GM12873 (cell line): ENCODE measurements at regions not wholly inside any gene's neighbourhood (a gene's known extent, or its start where the extent isn't known, plus 50 kb on each side); places are given as distances from the start of the nearest gene placed in this dataset.

Experiments
- TF ChIP-seq, protein P1 (sequence below): IDR thresholded peaks from 2 replicates; pipeline ENCODE4 v1.5.1; 2012; ENCODE audit warnings: low read depth, mild to moderate bottlenecking, moderate library complexity, low read length, control low read depth; ENCODE audit not compliant: insufficient read depth; ENCODE audit errors: missing control alignments

DNA sequence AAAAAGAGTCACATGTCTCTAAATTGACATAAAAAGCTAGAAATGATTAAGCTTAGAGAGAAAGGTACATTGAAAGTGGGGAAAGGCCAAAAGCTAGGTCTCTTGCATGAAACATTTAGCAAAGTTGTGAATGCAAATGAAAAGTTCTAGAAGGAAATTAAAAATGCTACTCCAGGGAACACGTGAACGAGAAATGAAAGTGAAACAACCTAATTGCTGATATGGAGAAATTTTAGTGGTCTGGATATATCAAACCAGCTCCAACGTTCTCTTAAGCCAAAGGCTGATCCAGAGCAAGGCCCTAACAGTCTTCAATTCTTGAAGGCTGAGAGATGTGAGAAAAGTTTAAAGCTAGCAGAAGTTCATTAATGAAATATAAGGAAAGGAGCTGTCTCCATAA is 419.8 kb downstream of the SLITRK6 start:
- TF ChIP-seq, protein P1, sequence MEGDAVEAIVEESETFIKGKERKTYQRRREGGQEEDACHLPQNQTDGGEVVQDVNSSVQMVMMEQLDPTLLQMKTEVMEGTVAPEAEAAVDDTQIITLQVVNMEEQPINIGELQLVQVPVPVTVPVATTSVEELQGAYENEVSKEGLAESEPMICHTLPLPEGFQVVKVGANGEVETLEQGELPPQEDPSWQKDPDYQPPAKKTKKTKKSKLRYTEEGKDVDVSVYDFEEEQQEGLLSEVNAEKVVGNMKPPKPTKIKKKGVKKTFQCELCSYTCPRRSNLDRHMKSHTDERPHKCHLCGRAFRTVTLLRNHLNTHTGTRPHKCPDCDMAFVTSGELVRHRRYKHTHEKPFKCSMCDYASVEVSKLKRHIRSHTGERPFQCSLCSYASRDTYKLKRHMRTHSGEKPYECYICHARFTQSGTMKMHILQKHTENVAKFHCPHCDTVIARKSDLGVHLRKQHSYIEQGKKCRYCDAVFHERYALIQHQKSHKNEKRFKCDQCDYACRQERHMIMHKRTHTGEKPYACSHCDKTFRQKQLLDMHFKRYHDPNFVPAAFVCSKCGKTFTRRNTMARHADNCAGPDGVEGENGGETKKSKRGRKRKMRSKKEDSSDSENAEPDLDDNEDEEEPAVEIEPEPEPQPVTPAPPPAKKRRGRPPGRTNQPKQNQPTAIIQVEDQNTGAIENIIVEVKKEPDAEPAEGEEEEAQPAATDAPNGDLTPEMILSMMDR = no peak

DNA sequence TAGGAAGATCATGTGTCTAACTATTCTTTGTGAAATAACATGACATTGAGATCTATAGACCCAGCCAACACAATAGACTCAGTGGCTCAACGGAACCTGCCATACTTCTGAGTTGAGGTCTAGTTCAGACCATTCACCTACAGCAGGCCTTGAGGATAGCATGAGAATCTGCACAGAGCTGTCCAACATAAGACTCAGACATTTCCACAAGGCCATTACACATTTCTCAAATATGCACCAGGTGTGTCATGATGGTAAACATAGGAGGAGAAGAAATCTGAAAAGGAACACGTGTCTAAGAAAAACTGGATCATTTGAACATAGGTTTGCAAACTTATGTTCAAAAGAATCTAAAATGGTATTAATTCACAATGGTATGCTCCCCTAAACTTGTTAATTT is 421.4 kb downstream of the SLITRK6 start:
- TF ChIP-seq, protein P1 = no peak

DNA sequence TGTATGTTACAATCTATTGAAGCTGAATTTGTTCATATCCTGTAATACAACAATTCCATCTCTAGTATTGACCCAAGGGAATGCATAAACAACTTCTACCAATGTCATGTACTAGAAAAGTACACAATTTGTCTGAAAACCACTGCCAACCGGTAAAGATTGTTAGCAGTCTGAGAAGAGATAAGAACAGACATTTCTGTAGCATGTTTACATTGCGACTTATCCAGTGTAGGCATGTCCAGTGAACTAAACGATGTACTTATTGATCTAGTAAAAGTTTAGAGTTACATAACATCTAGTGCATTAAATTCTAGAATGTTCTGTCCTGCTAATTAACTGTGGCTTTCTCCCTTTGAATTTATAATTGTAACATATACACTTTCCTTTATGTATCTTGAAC is 425.9 kb downstream of the SLITRK6 start:
- TF ChIP-seq, protein P1 = no peak

DNA sequence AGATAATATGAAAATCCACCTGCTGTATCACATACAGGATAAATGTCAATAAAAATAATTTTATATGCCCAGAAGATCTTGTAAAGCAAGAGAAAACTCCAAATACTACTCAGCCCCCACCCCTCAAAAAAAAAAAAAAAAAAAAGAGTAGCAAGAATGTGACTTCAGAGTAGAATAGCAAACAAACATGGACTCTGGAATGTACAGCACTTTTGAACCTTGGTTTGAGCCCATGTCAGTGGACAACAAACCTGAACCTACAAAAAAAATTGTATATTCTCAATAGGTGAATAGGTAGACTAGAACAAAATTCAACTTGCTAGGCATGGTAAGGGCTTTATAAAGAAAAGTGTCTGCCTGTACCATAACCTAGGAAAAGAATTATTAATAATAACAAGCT is 428.0 kb downstream of the SLITRK6 start:
- TF ChIP-seq, protein P1 = no peak

DNA sequence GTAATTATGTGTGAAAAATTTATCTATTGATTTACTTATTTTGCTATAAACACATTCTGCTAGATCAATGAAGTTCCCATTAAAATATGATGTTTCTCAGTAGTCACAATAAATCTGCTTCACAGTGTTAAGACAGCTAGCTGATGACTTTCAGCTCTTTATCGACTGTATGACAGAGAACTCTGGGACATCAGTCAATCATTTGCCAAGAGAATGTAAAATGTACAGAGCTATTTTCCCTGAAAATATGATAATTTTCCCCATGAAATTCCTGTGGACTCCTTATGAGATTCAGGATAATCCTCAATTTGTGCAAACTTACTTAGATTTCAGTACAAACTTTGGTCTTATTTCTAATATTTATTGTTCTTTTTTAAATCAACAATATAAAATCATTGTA is 430.5 kb downstream of the SLITRK6 start:
- TF ChIP-seq, protein P1 = no peak

DNA sequence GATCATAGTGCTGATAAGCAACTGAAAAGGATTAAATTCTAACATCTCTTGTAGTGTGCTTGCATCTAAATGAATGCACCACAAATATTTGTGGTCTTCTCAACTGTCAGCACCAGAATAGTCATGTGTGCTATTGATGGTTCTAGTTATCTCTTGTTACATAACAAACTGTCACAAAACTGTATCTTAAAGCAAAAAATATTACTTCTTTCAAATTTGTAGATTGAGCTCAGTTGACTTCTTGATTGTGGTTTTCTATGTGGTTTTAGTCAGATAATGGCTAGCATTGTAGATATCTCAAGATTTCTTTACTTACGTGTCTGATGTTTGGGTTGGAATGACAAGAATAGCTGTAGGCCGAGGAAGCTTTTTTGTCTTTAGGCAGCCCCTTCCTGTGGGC is 431.3 kb downstream of the SLITRK6 start:
- TF ChIP-seq, protein P1 = no peak

DNA sequence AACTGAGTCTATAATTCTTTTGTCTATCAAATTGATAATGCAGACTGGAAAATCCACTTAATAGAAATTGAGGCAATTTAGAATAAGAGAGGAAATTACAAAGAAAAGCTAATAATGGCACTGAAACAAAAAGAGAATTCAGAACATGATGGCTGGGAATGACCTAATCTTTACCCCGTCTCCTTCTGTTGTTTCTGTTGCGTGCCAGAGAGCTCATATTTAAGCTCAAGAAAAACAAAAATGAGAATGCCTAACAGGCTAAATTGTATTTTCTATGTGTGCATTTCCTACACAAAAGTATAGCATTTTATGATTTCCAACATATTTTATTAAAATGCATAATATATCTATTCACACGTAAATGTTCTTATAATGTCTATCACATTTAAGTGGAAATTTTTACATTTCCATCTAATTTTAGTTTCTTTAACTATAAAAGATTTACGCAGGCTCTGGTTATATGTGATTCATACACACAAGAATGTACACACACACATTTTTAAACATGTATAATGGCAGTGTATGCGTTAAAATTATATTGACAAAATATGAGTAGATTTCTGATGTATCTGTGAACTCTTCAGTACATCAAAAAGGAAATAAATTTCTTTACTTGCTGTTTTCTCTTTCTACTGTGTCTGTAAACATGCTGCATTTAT is 432.3 kb downstream of the SLITRK6 start:
- TF ChIP-seq, protein P1 = no peak
